ENCODE measurements at regions not wholly inside any gene's neighbourhood (a gene's known extent, or its start where the extent isn't known, plus 50 kb on each side); places are given as distances from the start of the nearest gene placed in this dataset.
"Not testable (repeated sequence)": the region's sequence is repeated elsewhere in the genome, so short reads cannot be mapped to it uniquely, and the experiment has no call there.

DNA sequence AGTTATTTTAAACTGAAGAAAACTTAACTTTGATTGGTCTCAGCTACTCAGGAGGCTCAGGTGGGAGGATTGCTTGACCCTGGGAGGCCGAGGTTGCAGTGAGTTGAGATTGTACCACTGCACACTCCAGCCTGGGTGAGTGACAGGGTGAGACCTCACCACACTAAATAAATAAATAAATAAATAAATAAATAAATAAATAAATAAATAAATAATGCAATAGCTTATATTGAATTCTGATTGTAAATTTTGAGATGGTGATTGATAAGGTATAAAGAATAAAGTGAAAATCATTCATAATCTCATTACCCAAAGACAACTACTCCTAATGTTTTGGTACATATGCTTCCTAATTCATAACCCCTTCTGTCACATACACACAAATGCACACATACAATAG is 58.1 kb downstream of the TUBA3C start:
- no peak for DNase-seq (ENCODE audit: low spot score)

DNA sequence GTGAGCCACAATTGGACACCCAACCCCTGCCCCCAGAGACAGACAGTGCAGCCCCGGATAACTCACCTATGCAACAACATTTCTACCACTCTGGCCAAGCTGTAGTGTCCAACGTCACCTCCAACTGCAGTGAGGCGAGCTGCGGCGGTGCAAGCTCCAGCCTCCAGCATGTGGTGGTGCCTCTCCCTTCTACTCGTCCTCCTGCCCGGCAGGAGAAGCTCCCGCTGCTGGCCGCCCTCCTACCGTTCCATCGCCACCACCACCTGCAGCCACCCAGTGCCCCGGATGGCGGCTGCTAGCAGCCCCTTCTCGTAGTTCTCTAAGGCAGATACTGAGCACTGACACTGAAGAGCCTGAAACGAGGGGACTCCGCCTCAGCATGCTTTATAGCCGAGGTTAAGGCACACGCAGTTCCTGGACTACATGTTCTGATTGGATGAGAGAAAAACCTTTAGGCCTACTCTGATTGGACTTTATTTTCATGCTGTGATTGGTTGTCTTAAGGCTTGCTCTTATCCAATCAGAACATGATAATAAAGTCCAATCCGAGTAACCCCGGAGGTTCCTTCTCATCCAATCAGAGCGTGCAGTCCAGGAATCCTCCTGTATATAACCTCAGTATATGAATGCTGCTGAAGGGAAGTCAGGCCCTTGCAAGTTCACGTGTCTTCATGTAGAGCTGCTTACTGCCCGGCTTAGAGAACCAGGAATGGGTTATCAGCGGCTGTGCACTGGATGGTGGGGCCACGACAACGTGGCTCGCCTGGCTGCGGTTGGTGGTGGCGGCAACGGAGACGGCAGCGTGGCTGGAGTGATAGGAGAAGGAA is 63.5 kb downstream of the TUBA3C start:
- no peak for DNase-seq (ENCODE audit: low spot score)

DNA sequence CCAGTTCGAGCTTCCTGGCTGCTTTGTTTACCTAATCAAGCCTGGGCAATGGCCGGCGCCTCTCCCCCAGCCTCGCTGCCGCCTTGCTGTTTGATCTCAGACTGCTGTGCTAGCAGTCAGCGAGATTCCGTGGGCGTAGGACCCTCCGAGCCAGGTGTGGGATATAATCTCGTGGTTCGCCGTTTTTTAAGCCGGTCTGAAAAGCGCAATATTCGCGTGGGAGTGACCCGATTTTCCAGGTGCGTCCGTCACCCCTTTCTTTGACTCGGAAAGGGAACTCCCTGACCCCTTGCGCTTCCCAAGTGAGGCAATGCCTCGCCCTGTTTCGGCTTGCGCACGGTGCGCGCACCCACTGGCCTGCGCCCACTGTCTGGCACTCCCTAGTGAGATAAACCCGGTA is 72.4 kb downstream of the TUBA3C start:
- not testable (repeated sequence) for DNase-seq (ENCODE audit: low spot score)

DNA sequence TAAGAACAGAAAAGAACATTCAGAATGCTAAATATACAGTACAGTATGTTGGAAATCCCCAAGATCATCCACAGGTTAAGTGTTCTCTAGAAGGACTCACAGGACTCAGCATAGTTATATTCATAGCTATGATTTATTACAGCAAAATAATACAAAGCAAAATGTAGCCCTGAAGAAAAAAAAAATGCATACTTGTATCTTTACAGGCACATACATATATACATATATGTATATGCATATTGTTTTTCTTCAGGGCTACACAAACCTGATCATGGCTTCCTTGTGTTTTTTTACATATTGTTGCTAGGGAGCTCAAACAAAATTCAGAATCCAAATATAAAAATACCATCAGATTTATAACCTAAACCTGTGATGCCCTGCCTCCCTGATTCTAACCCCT is 78.5 kb downstream of the TUBA3C start:
- DNase-seq (ENCODE audit: low spot score): no peak

GRCh38 chr13:19093369-19093768 is 88.3 kb downstream of the TUBA3C start:
- DNase-seq (ENCODE audit: low spot score): no peak

DNA sequence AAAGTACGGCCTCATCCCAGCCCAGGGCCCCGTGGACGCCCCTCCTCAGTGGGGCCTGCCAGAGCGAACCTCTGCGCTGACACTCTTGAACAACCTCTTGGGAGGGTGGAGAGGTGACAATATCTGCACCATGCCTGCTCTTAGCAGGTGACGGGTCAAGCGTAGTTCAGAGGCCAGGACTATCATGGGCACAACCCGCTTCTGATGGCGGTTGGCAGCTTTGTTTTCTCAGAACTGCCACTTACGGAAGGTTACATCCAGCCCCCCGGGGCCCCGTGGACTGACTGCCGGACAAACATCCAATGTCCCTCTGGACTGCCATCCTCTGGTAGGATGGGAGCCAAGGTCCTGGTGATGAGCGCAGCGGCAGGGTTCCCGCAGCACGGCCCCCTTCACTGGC is 91.1 kb downstream of the TUBA3C start:
- DNase-seq (ENCODE audit: low spot score): no peak

- DNase-seq (ENCODE audit: low spot score): no peak
These were observed 92.3 kb downstream of the TUBA3C start for GRCh38 chr13:19089315-19089714.

- DNase-seq (ENCODE audit: low spot score): no peak
These were observed 93.2 kb downstream of the TUBA3C start for GRCh38 chr13:19088416-19088815.

GRCh38 chr13:19085876-19086275 is 95.7 kb downstream of the TUBA3C start:
- no peak for DNase-seq (ENCODE audit: low spot score)

- no peak for DNase-seq (ENCODE audit: low spot score)
These were observed 96.4 kb downstream of the TUBA3C start for GRCh38 chr13:19085258-19085657.

- no peak for DNase-seq (ENCODE audit: low spot score)
These were observed 98.3 kb downstream of the TUBA3C start for GRCh38 chr13:19083340-19083739.

- no peak for DNase-seq (ENCODE audit: low spot score)
These were observed 106.2 kb downstream of the TUBA3C start for GRCh38 chr13:19075418-19075817.

GRCh38 chr13:19074519-19074918 is 107.1 kb downstream of the TUBA3C start:
- DNase-seq (ENCODE audit: low spot score): no peak

GRCh38 chr13:19074106-19074505 is 107.5 kb downstream of the TUBA3C start:
- not testable (repeated sequence) for DNase-seq (ENCODE audit: low spot score)

- DNase-seq (ENCODE audit: low spot score): not testable (repeated sequence)
These were observed 108.5 kb downstream of the TUBA3C start for GRCh38 chr13:19072956-19073706.

DNA sequence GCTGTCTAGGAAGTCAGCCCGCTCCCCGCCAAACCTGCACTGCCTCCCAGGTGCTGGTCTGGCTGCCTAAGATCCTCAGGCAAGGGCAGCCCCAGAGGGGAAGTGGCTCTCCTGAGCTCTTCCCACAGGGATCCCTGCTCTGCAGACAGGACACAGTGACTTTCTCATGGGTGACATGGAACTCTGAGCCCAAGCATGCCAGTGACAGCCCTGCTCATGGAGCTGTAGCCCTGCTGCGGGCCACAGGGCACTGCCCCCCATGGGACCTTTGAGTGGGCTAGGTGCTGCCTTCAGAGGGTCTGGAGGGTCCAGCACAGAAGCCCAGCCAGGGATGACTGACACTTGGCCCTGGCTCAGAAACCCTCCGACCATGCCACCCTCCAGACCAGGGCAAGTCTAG is 109.1 kb downstream of the TUBA3C start:
- DNase-seq (ENCODE audit: low spot score): no peak

- DNase-seq (ENCODE audit: low spot score): no peak
These were observed 110.3 kb downstream of the TUBA3C start for GRCh38 chr13:19071161-19071936.

- no peak for DNase-seq (ENCODE audit: low spot score)
These were observed 111.3 kb downstream of the TUBA3C start for GRCh38 chr13:19070398-19070735.

GRCh38 chr13:19069684-19070397 is 111.8 kb downstream of the TUBA3C start:
- no peak for DNase-seq (ENCODE audit: low spot score)

DNA sequence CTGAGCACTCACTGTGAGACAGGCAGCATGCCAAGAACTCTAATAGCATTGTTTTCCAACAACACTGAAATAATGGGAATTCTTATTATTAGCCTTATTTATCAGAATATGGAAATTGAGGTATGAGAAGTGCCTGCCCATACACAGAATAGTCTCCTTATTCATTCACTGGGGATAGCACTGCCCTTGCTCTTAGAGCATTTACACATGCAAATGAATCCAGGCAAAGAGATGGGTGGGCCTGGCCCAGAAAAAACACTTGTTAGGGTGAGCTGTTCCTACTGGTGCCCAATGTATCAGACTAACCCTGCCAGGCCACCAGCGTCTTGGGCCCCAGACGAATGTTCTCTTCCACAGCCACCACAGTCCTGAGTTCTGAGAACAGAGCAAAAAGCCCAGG is 112.9 kb downstream of the TUBA3C start:
- no peak for DNase-seq (ENCODE audit: low spot score)

GRCh38 chr13:19067767-19068166 is 113.9 kb downstream of the TUBA3C start:
- DNase-seq (ENCODE audit: low spot score): no peak

DNA sequence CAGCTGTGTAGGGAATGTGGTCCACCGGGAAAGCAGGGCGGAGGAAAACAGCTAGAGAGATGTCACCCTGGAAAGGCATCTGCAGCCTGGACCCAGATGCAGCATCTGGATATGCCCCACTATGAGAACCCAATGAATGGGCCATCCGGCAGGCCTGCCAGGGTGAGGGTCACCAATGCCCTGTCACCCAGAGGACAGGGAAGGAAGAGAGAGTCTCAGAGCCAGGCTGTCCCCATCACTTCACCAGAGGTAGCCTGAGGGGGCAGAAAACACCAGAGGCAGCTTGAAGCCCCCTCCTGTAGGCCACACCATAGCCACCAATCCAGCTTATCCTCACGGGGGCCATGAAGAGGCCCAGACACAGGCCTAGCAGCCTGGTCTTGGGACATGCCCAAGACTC is 118.8 kb downstream of the TUBA3C start:
- DNase-seq (ENCODE audit: low spot score): no peak

Measured in D341Med (cell line).